ENCODE measurements at regions not wholly inside any gene's neighbourhood (a gene's known extent, or its start where the extent isn't known, plus 50 kb on each side); places are given as distances from the start of the nearest gene placed in this dataset.

DNA sequence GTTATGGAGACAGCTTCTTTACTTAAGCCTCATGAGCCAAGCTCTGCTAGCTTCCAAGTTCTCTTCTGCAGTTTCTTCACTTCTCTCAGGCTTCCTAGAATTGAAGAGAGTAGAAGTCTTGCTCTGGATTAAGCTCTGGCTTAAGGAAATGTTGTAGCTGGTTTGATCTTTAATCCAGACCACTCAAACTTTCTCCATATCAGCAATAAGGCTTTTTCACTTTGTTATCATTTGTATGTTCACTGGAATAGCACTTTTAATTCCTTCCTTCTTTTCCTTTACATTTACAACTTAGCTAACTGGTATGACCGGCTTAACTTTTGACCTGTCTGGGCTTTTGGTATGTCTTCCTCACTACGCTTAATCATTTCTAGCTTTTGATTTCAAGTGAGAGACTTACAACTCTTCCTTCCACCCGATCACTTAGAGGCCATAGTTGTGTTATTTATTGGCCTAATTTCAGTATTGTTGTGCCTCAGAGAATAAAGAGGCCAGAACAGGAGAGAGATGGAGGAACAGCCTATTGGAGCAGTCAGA lies 236.6 kb upstream of the BMP2 start:
- H3K4me3 ChIP-seq (ENCODE audit: low read depth in 1 of 3, low read length in 3 of 3) = no peak overlapping the region
- WGBS = 81% methylated on average over 3 of the region's 3 CpGs
- no peaks in the 10 kb centered on the region for H3K27me3 ChIP-seq (ENCODE audit: control insufficient read depth in 4 of 4, insufficient read depth in 4 of 4, low read length in 3 of 4)
- DNase-seq (ENCODE audit: low spot score) = no peak
- H3K4me1 ChIP-seq (ENCODE audit: control insufficient read depth in 4 of 4, insufficient read depth in 4 of 4, low read length in 3 of 4) = no peaks in the 10 kb centered on the region
- H3K27ac ChIP-seq (ENCODE audit: low read depth in 1 of 2, low read length in 2 of 2) = no peak overlapping the region
- H3K9ac ChIP-seq (ENCODE audit: low read depth in 1 of 2, low read length in 2 of 2) = no peak overlapping the region
- no peaks in the 10 kb centered on the region for H3K9me3 ChIP-seq (ENCODE audit: control insufficient read depth in 4 of 4, low read length in 3 of 4)
- no peaks in the 10 kb centered on the region for H3K36me3 ChIP-seq (ENCODE audit: control insufficient read depth in 4 of 4, insufficient read depth in 3 of 4, low read depth in 1 of 4, low read length in 3 of 4)
- TF ChIP-seq NR2F2 (IDR thresholded peaks at IDR 0.05) = no peak
- TF ChIP-seq, protein P1, sequence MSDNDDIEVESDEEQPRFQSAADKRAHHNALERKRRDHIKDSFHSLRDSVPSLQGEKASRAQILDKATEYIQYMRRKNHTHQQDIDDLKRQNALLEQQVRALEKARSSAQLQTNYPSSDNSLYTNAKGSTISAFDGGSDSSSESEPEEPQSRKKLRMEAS (IDR thresholded peaks at IDR 0.05) = no peak
- TF ChIP-seq, protein P2, sequence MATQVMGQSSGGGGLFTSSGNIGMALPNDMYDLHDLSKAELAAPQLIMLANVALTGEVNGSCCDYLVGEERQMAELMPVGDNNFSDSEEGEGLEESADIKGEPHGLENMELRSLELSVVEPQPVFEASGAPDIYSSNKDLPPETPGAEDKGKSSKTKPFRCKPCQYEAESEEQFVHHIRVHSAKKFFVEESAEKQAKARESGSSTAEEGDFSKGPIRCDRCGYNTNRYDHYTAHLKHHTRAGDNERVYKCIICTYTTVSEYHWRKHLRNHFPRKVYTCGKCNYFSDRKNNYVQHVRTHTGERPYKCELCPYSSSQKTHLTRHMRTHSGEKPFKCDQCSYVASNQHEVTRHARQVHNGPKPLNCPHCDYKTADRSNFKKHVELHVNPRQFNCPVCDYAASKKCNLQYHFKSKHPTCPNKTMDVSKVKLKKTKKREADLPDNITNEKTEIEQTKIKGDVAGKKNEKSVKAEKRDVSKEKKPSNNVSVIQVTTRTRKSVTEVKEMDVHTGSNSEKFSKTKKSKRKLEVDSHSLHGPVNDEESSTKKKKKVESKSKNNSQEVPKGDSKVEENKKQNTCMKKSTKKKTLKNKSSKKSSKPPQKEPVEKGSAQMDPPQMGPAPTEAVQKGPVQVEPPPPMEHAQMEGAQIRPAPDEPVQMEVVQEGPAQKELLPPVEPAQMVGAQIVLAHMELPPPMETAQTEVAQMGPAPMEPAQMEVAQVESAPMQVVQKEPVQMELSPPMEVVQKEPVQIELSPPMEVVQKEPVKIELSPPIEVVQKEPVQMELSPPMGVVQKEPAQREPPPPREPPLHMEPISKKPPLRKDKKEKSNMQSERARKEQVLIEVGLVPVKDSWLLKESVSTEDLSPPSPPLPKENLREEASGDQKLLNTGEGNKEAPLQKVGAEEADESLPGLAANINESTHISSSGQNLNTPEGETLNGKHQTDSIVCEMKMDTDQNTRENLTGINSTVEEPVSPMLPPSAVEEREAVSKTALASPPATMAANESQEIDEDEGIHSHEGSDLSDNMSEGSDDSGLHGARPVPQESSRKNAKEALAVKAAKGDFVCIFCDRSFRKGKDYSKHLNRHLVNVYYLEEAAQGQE (IDR thresholded peaks at IDR 0.05) = no peak
- TF ChIP-seq SP1 (IDR thresholded peaks at IDR 0.05) = no peak
- TF ChIP-seq, protein P3, sequence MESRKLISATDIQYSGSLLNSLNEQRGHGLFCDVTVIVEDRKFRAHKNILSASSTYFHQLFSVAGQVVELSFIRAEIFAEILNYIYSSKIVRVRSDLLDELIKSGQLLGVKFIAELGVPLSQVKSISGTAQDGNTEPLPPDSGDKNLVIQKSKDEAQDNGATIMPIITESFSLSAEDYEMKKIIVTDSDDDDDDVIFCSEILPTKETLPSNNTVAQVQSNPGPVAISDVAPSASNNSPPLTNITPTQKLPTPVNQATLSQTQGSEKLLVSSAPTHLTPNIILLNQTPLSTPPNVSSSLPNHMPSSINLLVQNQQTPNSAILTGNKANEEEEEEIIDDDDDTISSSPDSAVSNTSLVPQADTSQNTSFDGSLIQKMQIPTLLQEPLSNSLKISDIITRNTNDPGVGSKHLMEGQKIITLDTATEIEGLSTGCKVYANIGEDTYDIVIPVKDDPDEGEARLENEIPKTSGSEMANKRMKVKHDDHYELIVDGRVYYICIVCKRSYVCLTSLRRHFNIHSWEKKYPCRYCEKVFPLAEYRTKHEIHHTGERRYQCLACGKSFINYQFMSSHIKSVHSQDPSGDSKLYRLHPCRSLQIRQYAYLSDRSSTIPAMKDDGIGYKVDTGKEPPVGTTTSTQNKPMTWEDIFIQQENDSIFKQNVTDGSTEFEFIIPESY (IDR thresholded peaks at IDR 0.05) = no peak
- no peak for TF ChIP-seq HNF4A (conservative IDR thresholded peaks at IDR 0.05)
- TF ChIP-seq, protein P4, sequence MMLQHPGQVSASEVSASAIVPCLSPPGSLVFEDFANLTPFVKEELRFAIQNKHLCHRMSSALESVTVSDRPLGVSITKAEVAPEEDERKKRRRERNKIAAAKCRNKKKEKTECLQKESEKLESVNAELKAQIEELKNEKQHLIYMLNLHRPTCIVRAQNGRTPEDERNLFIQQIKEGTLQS (IDR thresholded peaks at IDR 0.05) = no peak
- no peak for TF ChIP-seq EGR1 (IDR thresholded peaks at IDR 0.05; ENCODE audit: low read depth in 2 of 2)
- no peak for TF ChIP-seq JUND (IDR thresholded peaks at IDR 0.05)
- TF ChIP-seq GABPA (IDR thresholded peaks at IDR 0.05 in 1 of 2, conservative IDR thresholded peaks at IDR 0.05 in 1 of 2) = no peak
- TF ChIP-seq RXRA (IDR thresholded peaks at IDR 0.05) = no peak
- TF ChIP-seq TAF1 (conservative IDR thresholded peaks at IDR 0.05) = no peak

DNA sequence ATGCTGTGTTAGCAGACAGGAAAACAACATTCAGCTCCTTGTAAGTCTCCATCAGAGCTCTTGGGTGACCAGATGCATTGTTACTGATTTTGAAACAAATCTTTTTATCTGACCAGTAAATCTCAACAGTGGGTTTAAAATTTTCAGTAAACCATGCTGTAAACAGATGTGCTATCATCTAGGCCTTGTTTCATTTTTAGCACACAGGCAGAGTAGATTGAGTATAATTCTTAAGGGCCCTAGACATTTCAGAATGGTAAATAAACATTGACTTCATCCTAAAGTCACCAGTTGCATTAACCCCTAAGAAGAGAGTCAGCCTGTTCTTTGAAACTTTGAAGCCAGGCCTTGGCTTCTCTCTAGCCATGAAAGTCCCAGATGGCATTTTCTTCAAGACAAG lies 237.2 kb upstream of the BMP2 start:
- H3K9ac ChIP-seq (ENCODE audit: low read depth in 1 of 2, low read length in 2 of 2) = no peak overlapping the region
- no peaks in the 10 kb centered on the region for H3K27me3 ChIP-seq (ENCODE audit: control insufficient read depth in 4 of 4, insufficient read depth in 4 of 4, low read length in 3 of 4)
- H3K36me3 ChIP-seq (ENCODE audit: control insufficient read depth in 4 of 4, insufficient read depth in 3 of 4, low read depth in 1 of 4, low read length in 3 of 4) = no peaks in the 10 kb centered on the region
- no peak overlapping the region for H3K4me3 ChIP-seq (ENCODE audit: low read depth in 1 of 3, low read length in 3 of 3)
- TF ChIP-seq EGR1 (IDR thresholded peaks at IDR 0.05; ENCODE audit: low read depth in 2 of 2) (no peak), RXRA (IDR thresholded peaks at IDR 0.05) (no peak), HNF4A (conservative IDR thresholded peaks at IDR 0.05) (no peak), GABPA (IDR thresholded peaks at IDR 0.05 in 1 of 2, conservative IDR thresholded peaks at IDR 0.05 in 1 of 2) (no peak), TAF1 (conservative IDR thresholded peaks at IDR 0.05) (no peak), JUND (IDR thresholded peaks at IDR 0.05) (no peak), NR2F2 (IDR thresholded peaks at IDR 0.05) (no peak), RAD21 (IDR thresholded peaks at IDR 0.05) (no peak), SP1 (IDR thresholded peaks at IDR 0.05) (no peak), YY1 (IDR thresholded peaks at IDR 0.05) (no peak), FOXA1 (IDR thresholded peaks at IDR 0.05) (no peak), HNF4G (IDR thresholded peaks at IDR 0.05) (no peak), FOXA2 (IDR thresholded peaks at IDR 0.05) (no peak)
- TF ChIP-seq, protein P3 (IDR thresholded peaks at IDR 0.05) = no peak
- TF ChIP-seq, protein P5, sequence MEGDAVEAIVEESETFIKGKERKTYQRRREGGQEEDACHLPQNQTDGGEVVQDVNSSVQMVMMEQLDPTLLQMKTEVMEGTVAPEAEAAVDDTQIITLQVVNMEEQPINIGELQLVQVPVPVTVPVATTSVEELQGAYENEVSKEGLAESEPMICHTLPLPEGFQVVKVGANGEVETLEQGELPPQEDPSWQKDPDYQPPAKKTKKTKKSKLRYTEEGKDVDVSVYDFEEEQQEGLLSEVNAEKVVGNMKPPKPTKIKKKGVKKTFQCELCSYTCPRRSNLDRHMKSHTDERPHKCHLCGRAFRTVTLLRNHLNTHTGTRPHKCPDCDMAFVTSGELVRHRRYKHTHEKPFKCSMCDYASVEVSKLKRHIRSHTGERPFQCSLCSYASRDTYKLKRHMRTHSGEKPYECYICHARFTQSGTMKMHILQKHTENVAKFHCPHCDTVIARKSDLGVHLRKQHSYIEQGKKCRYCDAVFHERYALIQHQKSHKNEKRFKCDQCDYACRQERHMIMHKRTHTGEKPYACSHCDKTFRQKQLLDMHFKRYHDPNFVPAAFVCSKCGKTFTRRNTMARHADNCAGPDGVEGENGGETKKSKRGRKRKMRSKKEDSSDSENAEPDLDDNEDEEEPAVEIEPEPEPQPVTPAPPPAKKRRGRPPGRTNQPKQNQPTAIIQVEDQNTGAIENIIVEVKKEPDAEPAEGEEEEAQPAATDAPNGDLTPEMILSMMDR (IDR thresholded peaks at IDR 0.05; ENCODE audit: low read depth, low read length, missing input control) = no peak
- TF ChIP-seq, protein P4 (IDR thresholded peaks at IDR 0.05) = no peak
- TF ChIP-seq, protein P1 (IDR thresholded peaks at IDR 0.05) = no peak
- H3K4me1 ChIP-seq (ENCODE audit: control insufficient read depth in 4 of 4, insufficient read depth in 4 of 4, low read length in 3 of 4) = no peaks in the 10 kb centered on the region
- no peak overlapping the region for H3K27ac ChIP-seq (ENCODE audit: low read depth in 1 of 2, low read length in 2 of 2)
- no peaks in the 10 kb centered on the region for H3K9me3 ChIP-seq (ENCODE audit: control insufficient read depth in 4 of 4, low read length in 3 of 4)
- DNase-seq (ENCODE audit: low spot score) = no peak
